GM21786 (cell line): ENCODE measurements at regions not wholly inside any gene's neighbourhood (a gene's known extent, or its start where the extent isn't known, plus 50 kb on each side); places are given as distances from the start of the nearest gene placed in this dataset.

Experiments used
- ATAC-seq: cut with Tn5 transposase; IDR thresholded peaks from one replicate; pipeline ENCODE4 v1.9.1; 2021; ENCODE audit not compliant: unreplicated experiment

DNA sequence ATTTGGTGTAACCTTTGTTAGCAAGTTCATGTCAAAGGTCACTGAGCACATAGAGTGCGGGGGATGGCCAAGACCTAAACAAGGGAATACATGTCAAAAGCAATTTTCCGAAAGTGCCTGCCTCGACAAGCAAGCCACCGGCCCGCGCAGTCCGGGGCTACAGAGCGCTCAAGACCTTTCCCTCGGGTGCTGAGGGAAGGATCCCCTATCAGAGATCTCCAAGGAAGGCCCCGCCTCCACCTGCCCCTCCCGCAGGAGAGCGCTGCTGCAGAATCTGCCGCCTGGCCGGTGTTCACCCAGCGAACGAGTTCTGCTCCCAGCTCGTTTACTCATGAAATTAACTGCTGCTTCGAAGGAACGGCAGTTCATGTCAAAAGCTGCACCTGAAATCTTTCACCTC, 252.7 kb downstream of the BMP7 start:
- ATAC-seq = no peak

DNA sequence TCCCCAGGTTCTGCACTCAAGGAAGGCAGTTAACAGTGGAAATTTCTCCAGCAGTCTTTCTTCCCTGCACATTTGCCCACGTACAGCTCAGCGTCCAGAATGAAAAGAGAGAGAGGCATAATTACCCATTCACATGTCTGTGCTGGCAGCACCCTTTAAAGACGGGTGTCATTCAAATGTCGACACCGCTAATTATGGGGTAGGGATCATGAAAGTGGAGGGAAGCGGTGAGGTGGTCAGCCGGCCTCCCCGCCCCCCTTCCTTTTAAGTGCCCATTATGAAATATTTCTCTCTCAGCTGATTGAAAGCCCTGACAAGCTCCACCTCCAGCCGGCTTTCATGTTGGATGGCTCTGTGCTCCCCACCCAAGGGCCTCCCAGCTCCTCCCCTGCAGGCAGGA, 246.1 kb downstream of the BMP7 start:
- ATAC-seq = no peak

DNA sequence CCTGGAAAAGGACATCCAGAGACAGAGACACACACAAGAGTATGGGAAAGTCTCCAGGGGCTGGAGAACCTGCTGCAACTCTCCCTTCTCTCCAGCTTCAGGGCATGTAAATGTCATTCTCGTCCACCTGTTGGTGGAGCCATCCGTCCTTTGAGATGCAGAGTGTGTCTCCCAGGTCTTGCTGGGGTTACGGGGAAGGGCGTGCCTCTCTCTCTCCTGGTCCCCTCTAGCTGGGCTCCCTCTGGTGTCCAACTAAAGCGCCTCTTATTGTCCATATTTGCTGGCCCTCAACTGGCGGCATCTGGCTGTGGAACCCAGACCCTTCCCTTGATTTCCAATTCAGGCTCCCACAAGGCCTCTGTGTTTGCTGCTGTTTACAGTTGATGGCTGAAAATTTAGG, 244.1 kb downstream of the BMP7 start:
- no peak for ATAC-seq

DNA sequence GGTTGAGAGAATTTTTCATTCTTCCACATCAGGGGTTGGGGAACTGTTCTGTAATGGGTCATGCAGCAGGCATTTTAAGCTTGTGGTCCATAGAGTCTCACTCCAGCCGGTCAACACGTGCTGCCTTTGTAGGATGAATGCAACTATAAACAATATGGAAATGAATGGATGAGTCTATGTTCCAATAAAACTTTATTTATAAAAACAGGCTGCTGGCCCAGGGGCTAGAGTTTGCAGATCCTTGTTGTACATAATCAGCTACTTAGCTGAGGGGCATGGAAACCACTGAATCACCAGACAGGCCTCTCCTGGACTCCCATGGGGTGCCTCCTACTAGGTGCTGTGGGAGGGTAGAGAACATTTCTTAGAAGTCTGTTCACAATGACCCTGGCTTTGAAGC, 243.4 kb downstream of the BMP7 start:
- no peak for ATAC-seq

DNA sequence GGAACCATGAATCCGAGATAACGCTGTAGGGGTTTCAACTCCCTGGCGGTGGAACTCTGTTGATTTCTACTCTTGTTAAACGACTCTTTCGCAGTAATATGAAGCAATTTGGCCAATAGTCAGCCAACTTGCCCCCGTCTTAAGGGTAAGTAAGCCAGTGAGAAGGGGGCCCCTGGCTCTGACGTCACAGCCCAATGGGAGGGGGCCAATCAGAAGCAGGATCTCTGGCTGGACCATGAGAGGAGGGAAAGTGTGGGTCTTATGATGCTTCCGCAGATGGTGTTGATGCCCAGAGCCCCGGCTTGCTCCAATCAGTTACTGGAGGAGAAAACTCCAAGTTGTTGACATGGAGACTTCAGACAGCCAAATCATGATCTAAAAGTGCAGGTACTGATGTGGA, 242.4 kb downstream of the BMP7 start:
- ATAC-seq = no peak

DNA sequence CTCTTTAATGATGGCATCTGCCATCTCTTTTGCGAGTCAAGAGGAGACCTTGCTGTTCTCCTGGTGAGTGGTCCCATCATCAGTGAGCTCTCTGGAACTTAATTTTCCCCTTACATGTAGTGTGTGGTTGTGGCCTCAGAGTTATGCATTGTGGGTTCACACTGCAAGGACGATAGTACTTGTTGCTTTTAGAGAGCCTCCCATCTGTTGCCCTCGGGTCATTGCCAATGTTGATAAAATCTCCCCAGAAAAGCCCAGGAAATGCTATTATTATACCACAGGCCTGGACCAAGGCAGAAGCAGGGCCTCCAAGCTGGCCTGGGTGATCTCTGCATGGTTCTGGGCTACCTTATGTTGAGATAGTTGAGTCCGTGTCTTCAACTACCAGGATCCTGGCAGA, 241.6 kb downstream of the BMP7 start:
- ATAC-seq = no peak

GRCh38 chr20:57025261-57025660, 241.2 kb downstream of the BMP7 start:
- no peak for ATAC-seq

GRCh38 chr20:57025666-57026224, 240.7 kb downstream of the BMP7 start:
- ATAC-seq = no peak

DNA sequence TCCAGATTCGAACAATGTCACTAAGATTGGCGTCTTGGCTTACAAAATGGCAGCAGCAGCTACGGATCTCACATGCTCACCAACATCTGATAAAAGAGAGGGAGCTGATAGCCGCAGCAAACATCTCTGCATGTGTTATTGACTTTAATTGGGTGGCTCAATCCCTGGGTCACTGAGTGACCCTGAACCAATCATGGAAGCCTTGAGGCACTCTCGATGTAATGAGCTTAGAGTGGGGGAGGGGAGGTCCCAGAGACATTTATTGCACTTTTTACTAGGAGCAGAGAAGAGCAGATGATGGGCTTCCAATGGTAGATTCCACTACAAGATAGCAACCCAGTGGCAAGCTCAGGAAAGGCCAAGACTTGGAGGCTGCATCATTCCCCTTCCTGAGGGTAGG, 238.7 kb downstream of the BMP7 start:
- ATAC-seq = no peak

- ATAC-seq = no peak
Measured at GRCh38 chr20:57030611-57031600, 235.5 kb downstream of the BMP7 start.

GRCh38 chr20:57031867-57032355, 234.5 kb downstream of the BMP7 start:
- no peak for ATAC-seq

DNA sequence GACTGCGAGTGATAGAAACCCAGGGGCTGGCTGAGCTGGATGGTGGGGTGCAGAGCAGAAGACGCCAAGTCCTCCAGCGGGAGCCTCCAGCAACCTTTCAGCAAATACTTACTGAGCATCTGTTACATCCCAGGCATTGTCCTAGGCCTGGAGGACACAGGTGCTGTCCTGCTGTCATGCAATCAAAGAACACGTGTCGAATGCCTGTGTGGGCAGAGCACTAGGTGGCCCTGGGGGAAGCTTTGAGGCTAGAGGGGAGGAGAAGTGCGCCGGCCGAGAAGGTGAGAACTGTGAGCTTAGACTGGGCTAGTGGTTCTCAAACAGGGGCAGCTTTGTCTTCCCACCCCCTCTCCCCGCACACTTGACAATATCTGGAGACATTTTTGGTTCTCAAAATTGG, 233.6 kb downstream of the BMP7 start:
- no peak for ATAC-seq

DNA sequence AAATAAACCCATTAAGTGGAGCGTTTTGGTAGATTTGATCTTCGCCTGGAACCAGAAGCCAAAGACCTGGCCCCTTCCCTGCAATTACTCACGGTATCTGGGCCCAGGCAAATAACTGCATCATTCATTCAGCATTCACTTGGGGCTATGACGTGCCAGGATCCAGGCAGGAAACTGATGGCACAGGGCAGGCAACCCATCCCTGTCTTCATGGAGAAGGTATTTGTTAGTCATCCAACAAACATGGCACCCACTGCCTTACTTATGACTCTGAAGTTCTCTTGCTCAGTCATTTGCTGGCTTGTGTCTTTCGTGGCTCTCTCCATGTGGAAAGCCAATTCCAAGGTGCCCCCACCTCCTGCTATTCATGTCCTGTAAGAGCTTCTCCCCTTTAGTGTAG, 232.4 kb downstream of the BMP7 start:
- ATAC-seq = no peak

DNA sequence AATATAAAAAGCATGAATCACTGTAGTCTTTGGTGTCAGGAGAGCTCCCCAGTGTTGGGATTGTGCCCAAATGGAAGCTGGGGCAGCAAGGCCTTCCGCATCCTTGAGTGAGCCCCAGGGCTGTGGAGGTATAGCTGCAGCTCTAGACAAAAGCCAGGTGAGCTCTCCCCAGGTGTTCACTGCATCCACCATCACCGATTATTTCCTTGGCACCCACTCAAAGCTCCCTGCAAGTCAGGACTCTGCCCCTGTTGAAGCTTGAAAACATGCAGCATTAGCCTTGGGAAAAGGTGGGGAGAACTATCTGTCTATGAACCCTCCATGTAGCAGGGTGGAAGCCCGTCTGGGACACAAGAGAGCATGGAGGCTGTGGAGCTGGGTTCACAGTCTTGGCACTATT, 228.8 kb downstream of the BMP7 start:
- ATAC-seq = no peak

- no peak for ATAC-seq
Measured at GRCh38 chr20:57038608-57039440, 227.6 kb downstream of the BMP7 start.

- ATAC-seq = no peak
Measured at GRCh38 chr20:57040466-57040865, 226.0 kb downstream of the BMP7 start.

DNA sequence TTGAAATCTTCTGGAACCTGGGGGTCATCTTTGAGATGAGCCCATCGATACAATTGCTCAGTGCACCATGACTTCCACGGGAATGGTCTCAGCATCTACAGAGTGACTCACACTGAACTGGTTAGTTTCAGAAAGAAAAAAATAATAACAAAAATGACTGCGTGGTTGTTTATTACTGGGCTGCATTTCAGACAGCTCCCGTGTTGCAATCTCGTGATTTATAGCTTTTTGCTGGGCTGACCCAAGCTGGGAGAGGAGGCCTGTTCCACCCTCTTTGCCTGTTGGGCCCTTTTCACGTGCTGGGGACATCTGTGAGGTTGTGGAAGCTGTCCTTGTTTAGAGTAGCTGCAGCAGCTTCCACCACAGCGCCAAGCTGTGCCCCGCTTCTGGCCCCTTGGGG, 225.5 kb downstream of the BMP7 start:
- no peak for ATAC-seq

GRCh38 chr20:57043091-57043490, 223.3 kb downstream of the BMP7 start:
- no peak for ATAC-seq

DNA sequence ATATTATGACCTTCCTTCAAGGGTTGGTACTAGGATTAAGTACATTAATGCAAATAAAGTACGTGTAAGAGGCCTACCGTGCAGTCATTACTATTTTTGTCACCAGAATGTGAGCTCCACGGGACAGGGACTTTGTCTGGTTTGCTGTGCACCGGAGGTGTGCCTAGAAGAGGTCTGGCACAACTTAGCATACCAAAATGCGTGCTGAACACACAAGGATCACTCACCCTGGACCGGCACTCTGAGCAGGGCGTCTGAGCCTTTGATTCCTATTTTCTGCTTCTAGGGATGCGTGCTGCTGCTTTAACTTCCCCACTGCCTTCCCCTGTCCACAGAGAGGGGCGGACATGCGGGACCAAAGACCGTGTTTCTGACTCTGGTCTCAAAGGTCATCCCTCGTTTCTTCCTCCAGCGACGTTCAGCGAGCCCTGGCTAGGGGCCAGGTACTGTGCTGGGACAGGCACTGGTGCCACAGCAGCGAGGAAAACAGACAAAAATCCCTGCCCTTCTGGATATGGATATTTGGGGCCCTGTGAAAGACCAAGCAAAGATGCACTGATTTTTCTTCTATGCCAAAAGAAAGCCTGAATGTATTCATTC, 222.7 kb downstream of the BMP7 start:
- no peak for ATAC-seq

DNA sequence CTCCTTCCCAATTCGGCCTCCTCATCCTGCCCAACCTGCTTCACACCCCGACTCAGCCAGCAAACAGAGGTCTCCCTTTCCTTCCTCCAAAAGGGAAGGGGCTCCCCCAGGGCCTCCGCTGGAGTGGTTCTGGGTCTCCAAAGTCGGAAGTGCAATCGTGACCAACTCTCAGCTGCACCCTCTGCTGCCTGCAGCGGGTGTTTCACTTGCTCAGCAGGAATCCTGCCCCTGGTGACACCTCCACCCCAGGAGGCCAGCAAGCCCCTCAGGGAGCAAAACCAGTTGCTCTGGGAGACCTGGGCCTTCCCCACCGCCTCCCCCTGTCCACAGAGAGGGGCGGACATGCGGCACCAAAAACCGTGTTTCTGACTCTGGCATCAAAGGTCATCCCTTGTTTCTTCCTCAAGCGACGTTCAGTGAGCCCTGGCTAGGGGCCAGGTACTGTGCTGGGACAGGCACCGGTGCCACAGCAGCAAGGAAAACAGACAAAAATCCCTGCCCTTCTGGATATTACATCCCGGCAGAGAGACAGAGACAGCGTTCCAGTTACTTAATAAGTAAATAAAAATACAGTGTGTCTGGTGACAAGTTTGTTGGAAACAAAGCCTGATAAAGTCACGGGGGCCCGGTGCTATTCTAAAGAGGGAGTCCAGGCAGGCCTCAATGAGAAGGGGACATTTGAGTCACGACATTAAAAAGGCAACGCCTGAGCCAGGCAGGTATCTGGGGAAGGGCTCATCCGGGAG, 219.0 kb downstream of the BMP7 start:
- ATAC-seq = no peak
